GM04504 (cell line): ENCODE measurements at regions not wholly inside any gene's neighbourhood (a gene's known extent, or its start where the extent isn't known, plus 50 kb on each side); places are given as distances from the start of the nearest gene placed in this dataset.
"Not testable (repeated sequence)": the region's sequence is repeated elsewhere in the genome, so short reads cannot be mapped to it uniquely, and the experiment has no call there.

Experiments used
- DNase-seq: peaks from one replicate; pipeline ENCODE4 v3.0.0-alpha.2; 2012; ENCODE audit warnings: low read depth

DNA sequence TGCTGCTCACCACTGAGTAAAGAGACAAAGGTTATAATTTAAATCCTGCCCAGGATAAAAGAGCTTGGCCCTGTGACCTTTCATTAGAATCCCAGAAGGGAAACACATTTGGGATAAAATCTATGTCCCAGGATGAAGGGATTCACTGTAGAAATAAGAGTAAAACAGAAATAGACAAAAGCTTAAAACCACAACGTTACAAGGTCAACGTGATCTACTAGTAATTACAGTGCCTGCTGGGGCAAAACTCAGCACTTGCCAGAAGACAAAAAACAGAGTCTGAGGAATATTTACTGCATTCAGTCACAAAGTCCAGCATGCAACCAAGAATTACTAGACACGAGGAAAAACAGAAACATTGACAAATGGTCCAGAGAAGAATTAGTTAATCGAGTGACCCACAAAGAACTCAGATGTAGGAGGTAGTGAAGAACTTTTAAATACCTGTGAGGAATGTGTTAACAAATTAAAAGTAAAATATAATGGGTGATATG is 982.3 kb downstream of the GATA3 start:
- DNase-seq: no peak

DNA sequence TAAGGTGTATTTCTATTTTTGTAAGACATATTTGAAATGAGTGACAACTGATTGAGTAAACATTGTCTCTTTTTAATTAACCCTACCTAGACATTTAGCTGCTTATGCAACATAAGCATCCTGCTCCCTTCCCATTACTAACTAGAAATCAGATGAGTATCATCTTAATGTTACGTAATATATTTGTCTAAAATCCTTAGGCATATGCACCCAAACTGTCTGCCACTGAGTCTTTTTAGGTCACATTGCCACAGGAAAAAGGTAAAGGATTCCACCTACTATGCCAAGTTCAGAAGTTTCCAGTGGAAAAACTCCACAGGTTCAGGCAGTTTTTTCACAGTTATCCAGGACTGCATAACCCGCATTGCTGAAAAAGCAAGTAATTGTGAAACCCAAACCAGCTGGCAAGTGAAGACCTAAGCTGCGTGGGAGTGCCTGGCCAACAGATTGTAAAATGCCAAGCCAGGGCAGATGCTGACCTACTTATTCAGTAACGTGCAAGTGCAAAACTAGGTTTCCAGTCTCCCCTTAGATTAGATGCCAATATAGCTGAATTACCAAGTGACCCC is 983.7 kb downstream of the GATA3 start:
- no peak for DNase-seq

DNA sequence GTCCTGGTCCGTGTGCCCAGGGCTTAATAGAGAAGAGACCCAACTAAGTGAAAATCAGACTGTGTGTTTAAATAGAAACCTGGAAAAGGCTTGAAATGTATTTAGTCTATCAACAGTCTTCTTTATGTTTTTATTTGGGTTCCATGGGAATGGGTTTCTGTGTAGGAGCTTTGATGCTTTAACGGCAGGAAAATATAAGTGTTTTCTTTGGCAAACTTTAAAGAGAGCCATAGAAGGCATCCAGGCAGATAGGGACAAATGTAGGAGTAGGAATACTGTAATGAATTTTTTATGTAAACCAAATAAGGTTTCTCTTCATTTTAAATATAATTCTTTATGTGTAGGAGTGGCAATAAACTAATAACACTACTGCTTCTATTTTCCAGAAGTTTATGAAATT is 989.0 kb downstream of the GATA3 start:
- no peak for DNase-seq

DNA sequence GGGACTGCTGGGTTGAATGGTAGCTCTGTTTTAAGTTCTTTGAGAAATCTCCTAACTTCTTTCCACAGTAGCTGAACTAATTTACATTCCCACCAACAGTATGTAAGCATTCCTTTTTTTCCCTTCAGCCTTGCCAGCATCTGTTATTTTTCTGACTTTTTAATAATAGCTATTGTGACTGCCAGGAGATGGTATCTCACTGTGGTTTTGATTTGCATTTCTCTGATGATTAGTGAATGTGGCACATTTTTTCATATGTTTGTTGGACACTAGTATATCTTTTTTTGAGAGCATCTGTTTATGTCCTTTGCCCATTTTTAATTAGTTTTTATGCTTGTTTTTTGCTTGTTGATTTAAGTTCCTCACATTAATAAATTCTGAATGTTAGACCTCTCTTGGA is 990.8 kb downstream of the GATA3 start:
- no peak for DNase-seq

DNA sequence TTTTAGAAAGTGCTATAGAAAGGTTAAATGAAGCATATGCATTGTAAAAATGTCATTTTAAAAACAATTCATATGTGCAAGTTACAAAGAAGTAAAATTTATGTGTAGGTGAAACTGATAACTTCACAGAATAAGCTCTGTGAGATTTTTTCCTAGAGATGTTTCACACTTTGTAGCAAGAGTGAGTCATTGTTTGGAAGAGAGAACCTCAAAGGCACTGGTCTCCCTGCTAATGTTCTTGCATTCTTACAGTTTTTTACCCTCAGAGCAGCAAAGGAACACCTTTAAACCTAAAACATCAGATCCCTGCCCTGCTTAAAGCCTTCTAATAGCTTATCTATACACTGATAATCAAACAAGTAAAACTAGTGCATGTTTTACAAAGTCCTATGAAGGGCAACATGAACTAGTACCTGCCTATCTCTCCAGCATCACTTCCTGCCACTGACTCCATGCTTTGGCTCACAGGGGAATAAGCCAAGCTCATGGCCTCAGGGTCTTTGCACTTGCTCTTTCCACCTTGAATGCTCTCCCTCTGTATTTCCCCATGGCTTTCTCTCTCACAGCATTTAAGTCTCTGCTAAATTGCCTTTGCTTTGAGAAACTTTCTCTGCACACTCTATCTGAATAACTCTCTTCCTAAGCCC is 997.0 kb downstream of the GATA3 start:
- no peak for DNase-seq

DNA sequence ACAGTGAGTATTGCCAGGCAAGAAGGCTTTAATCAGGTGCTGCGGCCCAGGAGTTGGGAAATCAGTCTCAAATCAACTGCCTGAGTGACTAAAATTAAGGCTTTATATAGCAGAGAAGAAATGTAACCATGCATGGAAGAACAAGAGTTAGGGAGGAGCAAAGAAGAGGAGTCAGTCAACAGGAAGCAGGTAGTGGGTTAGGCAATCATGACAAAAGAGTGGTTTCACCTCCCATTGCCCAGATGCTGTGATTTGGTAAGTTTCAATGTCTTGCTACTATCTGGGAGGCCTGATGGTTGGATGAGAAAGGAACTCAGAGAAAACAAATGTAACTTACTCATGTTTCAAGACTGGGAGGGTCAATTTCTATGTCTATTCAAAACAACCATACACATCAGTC is 998.3 kb downstream of the GATA3 start:
- DNase-seq: no peak

DNA sequence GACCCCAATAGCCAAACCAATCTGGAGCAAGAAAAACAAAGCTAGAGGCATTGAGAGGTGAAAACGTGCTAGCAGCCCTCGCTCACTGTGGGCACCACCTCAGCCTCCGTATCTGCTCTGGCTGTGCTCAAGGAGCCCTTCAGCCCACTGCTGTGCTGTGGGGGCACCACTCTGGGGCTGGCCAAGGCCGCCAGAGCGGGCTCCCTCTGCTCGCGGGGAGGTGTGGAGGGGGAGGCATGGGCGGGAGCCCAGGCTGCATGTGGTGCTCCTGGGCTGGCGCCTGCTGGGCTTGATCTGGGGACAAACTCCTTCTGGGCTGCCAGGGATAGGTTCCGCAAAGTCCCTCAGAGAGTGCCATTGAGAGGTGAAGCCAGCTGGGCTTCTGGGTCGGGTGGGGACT is 1002.0 kb downstream of the GATA3 start:
- no peak for DNase-seq

DNA sequence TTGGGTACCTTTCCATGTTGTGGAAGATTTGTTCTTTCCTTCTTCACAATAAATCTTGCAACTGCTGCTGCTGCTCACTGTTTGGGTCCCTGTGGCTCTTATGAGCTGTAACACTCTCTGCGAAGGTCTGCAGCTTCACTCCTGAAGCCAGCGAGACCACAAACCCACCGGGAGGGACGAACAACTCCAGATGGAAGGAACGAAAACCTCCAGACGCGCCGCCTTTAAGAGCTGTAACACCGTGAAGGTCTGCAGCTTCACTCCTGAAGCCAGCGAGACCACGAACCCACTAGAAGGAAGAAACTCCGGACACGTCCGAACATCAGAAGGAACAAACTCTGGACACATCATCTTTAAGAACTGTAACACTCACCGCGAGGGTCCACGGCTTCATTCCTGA is 1002.8 kb downstream of the GATA3 start:
- DNase-seq: not testable (repeated sequence)

DNA sequence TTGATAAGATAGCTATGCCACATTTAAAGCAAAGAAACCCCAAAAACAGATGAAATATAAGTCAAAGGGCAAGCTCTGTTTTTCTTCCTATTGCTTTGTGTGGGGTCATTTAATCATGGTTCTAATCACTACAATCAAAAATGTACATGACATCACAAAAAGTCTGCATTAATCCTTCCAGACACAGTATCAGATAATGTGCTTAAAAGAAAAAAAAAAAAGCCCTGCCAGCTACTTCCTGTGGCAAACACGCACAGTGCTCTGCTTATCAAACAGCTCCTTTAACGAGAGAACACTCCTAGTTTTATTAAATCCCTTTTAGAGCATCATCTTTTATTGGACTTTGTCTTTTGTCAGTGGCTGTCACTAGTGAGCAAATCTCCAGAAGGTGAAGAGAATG is 1005.8 kb downstream of the GATA3 start:
- no peak for DNase-seq

DNA sequence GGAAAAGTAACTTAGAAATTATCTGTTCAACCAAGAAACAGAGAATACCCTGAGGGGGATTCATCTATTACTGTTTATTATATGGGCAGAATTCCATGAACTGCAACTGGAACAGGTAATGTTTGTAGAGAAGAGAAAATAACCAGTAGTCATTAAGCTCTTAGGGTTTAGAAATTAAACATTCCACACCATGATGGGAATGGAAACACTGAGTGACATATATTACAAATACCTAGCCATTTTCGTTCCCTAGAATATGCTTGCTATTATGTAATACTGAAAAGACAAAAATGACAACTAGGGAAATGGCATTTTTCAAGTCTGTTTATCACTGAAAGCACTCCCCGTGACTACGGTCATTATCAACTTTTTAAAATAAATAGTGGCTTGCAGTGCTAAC is 1007.4 kb downstream of the GATA3 start:
- DNase-seq: no peak

DNA sequence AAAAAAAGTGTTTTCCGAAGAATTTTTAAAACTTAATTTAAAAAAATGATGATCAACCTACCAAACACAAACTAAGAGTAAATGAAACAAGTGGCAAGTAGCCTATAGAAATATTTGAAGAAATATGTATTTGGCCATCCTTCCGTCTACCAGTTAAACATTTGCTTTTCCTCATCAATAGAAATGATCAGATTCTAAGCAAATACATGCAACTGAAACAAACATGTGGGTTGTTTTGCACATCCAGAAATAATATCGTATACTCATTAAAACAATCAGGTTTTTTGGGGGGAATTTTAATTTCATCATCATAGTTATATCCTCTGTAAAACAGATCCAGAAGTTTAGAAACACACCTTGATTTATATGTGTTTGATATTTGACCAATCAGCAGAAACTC is 1011.7 kb downstream of the GATA3 start:
- DNase-seq: no peak

DNA sequence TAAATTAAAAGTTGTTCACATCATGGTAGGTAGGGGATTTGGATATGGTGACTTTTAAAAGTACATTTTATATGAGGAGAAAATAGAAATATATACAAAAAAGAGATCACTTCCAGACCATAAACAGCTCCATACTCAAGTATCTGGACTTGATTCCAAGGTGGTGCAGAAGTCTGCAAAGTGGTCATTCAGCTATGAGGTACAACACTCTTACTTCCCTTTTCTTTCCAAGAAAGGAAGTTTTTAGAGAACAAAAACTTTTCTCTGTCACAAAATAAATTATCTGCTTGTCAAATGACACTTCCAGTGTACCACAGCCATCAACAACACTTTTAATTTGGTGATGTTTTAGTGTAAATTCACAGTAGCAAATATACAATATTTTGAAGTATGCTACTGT is 1013.5 kb downstream of the GATA3 start:
- DNase-seq: no peak

DNA sequence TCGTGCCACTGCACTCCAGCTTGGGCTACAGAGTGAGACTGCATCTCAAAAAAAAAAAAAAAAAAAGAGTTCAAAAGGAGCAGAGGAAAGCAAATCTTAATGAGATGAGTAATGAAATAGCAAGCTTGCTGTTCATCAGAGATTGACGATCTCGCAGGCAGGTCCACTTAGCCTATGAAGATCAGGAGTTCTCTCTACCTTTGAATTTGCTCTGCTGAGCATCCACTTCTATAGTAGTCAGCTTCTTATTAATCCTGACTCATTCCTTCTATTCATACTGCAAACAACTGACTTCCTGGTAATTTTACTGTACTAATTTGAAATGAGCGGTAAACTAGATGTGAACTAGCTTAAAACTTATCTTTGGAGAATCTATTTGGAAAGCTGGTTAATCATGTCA is 1014.6 kb downstream of the GATA3 start:
- no peak for DNase-seq

DNA sequence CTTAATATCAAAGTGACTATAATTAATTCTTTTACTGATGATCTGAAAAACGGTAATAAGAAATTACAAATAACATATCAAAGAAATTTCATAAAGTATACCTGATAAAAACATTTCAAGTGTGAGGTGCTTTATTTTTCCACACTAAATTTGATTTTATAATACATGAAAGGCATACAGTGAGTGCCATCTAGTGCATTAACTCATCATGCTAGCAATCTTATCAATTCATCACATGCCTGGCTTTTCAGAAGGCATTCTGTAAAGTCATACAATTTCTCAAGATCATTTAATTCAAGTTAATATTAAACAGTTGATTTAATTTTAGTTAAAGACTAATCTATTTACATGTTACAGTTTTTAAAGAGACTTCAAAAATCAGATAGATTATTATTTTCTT is 1020.9 kb downstream of the GATA3 start:
- DNase-seq: no peak

DNA sequence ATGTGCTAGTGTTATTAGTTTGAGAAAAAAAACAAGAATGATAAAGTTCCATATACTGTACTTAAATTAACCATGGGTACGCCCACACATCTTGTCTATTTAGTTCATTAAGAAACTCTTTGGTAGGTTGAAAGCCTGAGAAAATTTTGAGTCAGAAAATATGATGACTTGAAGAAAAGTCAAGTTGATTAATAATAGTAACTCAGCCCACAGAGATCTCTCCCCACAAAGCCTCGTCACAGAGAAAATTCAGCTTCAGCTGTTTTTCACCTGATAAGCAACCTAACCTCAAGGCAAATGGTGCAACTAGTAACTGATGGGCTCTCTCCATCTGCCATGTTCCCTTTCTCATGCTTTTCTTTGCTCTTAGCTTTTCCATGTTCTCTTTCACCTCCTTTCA is 1021.6 kb downstream of the GATA3 start:
- no peak for DNase-seq

DNA sequence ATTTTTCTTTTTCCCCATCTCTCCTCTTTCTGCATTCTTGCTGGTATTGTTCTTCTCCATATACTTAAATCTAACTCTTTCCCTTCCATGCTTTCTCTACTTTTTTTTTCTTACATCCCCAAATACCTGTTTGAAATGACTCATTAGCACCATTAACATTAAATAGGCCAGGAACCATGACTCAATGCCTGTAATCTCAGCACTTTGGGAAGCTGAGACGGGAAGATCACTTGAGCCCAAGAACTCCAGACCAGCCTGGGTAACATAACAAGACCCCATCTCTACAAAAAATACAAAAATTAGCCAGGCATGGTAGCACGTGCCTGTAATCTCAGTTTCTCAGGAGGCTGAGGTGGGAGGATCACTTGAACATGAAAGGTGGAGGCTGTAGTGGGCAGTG is 1026.8 kb downstream of the GATA3 start:
- no peak for DNase-seq

DNA sequence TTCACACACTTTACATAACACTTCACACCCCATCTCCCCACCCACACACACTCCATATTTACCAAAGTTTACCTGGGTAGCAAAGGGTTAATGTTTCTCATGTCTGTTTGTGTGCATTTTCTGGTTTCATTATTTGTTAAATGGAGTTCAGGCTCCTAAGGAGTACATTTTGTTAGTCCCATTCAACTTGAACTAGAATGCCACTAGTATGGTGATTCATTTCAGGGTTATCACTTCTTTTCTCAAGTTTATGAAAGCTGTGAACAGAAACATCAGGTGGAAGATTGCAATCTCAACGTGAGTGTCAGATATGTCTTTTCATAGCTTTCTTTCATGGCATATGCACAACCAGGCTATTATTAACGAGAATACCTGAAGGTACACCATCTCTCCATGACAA is 1027.5 kb downstream of the GATA3 start:
- DNase-seq: no peak

DNA sequence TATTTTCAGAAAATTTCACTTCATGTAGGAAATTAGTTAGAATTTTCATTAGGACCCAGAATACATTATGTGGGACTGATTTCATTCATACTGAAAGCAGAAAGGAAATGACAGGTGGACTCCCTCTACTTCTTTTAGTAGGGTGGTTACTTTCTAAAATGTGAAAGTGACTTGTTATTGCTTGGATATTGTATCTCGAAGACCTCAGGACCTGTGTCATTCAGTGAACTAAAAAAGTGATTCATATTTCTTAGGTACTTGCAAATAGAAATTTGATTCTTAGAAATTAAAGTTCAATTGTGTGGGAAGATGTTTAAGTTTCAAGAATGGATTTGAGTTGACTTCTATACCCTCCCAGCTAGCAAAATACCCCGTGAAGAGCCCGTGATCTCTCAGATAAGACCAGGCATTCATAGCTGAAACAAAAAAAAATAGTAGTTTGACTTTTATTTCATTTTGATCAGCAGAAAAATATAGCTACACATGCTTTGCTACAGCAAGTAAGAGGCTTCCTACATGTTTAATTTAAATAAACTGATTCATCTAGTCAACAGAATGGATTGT is 1037.1 kb downstream of the GATA3 start:
- no peak for DNase-seq

DNA sequence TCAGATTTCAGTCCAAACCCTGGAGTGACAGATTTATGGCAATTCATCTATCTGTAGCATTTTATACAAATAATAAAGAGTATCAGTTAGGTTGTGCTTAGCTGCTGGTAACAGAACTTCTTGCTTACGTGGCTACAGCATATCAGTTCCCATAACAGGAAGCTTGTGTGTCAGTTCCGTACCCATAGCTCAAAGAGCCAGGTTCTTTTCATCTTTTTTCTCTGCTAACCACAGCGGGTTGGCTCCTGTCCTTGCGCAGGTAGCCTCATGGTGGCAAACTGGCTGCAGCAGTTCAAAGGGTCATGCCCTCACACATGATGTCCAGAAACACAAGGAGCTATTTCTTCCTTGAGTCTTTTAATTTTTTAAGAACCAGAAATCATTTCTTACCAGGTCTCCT is 1041.8 kb downstream of the GATA3 start:
- no peak for DNase-seq

DNA sequence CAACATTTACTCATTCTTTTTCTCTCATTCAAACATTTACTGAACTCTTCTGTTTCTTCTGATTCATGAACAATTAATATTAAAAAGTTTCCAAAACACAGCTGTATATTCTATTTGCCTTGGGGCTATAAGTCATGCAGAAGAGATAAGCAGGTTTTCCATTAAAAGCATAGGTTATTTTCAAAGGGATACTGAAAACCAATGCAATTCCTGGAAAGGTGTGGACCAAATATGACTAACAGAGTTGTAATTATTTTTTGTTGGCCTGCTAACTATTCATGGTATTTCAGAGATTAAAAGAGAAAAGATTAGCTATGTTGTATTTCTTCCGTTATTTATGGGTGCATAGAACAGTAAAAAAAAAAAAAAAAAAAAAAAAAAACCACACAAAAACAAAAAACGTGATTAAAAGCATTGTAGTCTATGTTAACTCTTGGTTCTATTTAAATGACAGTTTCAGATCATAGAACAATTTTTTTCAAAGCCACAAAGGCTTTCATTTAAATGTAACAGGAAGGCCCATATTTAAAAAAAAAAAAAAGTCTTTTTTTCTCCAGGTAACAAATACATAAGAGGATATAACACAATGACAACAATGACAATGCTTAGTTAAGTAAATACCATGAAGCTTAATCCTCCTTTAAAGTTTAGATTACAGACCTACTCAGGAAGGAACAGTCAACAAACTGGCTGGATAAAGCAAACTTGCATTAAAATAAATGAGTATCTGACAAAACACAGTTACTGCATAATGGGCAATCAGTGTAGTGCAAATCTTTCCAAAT is 1042.9 kb downstream of the GATA3 start:
- DNase-seq: no peak

DNA sequence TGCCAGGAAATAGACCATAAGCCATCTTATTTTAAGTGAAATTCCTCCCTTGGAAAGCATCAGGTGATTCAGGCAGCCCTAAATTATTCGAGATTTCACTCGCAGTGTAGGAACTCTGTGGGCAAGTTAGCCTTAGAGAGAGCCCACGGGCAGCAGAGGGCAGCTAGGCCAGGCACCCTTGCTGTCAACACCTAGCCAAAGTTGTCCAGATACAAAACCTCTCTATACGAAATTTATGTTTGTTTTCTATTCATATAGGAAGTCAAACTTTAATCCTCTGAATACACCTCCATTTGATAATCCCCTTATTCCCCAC is 1043.5 kb downstream of the GATA3 start:
- no peak for DNase-seq

DNA sequence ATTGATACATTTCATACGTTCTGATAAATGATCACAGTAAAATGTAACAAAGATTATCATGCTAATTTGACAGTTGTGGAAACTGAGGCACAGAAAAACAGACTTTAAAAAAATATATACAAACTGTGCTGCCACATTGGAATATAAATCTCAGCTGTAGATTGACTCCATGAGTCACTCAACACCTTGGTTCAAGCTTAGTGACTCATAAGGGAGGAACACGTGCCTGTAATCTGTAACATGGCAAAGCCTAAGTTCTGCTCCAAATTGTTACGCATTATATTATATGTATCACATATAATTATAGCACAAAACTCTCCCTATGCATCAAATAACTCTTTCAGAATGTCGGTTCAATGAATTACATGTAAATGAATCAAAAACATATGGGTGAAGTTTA is 1047.5 kb downstream of the GATA3 start:
- no peak for DNase-seq

DNA sequence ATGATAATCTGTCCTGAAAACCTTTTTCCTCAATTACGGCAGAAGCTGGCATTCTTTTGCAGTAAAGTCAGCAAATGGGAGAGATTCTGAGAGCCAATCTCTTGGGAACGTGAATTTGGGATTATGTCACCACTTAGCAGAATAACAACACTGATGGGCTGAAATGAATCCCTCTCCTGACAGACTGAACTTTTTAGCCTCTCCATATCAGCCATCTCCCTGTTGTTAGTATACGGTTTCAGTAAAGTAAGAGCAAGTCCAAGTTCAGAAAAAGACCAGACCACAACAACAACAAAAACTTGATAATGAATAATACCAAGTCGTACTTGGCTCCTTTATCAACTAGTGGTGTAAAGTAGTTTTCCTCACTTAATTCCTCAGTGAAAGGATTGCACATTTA is 1048.8 kb downstream of the GATA3 start:
- DNase-seq: no peak
